SK-N-SH (cell line): ENCODE measurements at regions not wholly inside any gene's neighbourhood (a gene's known extent, or its start where the extent isn't known, plus 50 kb on each side); places are given as distances from the start of the nearest gene placed in this dataset.

ENCODE experiments used
- CTCF ChIA-PET: fragments of 300-600, 350-600 bp; formaldehyde crosslinking; extraction: SDS; loops from one replicate; lab custom pipeline; 2021; lab: Yijun Ruan, JAX
- POLR2A ChIA-PET: fragments of 350-600 bp; sonication (Branson Sonifier 250); formaldehyde crosslinking; extraction: SDS; loops from one replicate; lab custom pipeline; 2020; ENCODE audit warnings: antibody characterized with exemption, inconsistent platforms; lab: Yijun Ruan, JAX
- DNase-seq: peaks from one replicate; pipeline ENCODE4 v3.0.0; 2012
- H2AFZ ChIP-seq: fragments of 200-600 bp; sonication (generic); 2 replicates; pipeline ENCODE4 v1.8.1; 2016; ENCODE audit warnings: antibody characterized with exemption, mild to moderate bottlenecking, low read depth
- H3F3A ChIP-seq: fragments of 200-600 bp; sonication (generic); replicated peaks from 2 replicates; pipeline ENCODE3; 2016; ENCODE audit warnings: antibody characterized with exemption, mild to moderate bottlenecking; ENCODE audit not compliant: insufficient read depth
- H3K27ac ChIP-seq, 2 experiments: fragments of 200-500 bp in 1 of 2; fragments of 200-600 bp in 1 of 2; sonication (Bioruptor generic) in 1 of 2; sonication (generic), shearing (Covaris generic) in 1 of 2; 2 replicates each; pipeline versions ENCODE4 v1.5.1 to v1.6.1; 2014 to 2016; ENCODE audit warnings: low read depth in 2 of 2, inconsistent platforms in 1 of 2, low read length in 1 of 2, mild to moderate bottlenecking in 1 of 2, mixed read lengths in 1 of 2
- H3K27me3 ChIP-seq: fragments of 200-600 bp; sonication (generic), shearing (Covaris generic); 2 replicates; pipeline ENCODE4 v1.6.1; 2016; ENCODE audit warnings: mixed run types; ENCODE audit not compliant: insufficient read depth
- H3K36me3 ChIP-seq, 2 experiments: fragments of 200-500 bp in 1 of 2; fragments of 200-600 bp in 1 of 2; sonication (Bioruptor generic) in 1 of 2; sonication (generic) in 1 of 2; replicated peaks in 1 of 2; 2 replicates each; pipeline versions ENCODE3 to v1.5.1; 2014 to 2016; ENCODE audit warnings: low read length in 1 of 2, mild to moderate bottlenecking in 1 of 2; ENCODE audit not compliant: insufficient read depth in 2 of 2, control insufficient read depth in 1 of 2
- H3K4me1 ChIP-seq, 2 experiments: fragments of 200-500 bp in 1 of 2; fragments of 200-600 bp in 1 of 2; sonication (Bioruptor generic) in 1 of 2; sonication (generic), shearing (Covaris generic) in 1 of 2; 2 replicates each; pipeline versions ENCODE4 v1.5.1 to v1.6.1; 2014 to 2016; ENCODE audit warnings: low read depth in 1 of 2, low read length in 1 of 2, mixed run types in 1 of 2; ENCODE audit not compliant: insufficient read depth in 2 of 2, control insufficient read depth in 1 of 2
- H3K4me2 ChIP-seq: fragments of 200-600 bp; sonication (generic), shearing (Covaris generic); 2 replicates; pipeline ENCODE4 v1.6.1; 2017; ENCODE audit warnings: mixed run types
- H3K4me3 ChIP-seq, 2 experiments: fragments of 200-500 bp in 1 of 2; fragments of 200-600 bp in 1 of 2; sonication (Bioruptor generic) in 1 of 2; sonication (generic), shearing (Covaris generic) in 1 of 2; 2 replicates each; pipeline versions ENCODE4 v1.5.1 to v1.8.1; 2014 to 2016; ENCODE audit warnings: low read depth in 2 of 2, inconsistent platforms in 1 of 2, low read length in 1 of 2, mild to moderate bottlenecking in 1 of 2, mixed read lengths in 1 of 2, moderate library complexity in 1 of 2
- H3K79me2 ChIP-seq: fragments of 200-600 bp; sonication (generic); 2 replicates; pipeline ENCODE4 v1.8.1; 2017; ENCODE audit warnings: mild to moderate bottlenecking; ENCODE audit not compliant: insufficient read depth
- H3K9ac ChIP-seq: fragments of 200-600 bp; sonication (generic); 2 replicates; pipeline ENCODE4 v1.6.1; 2017; ENCODE audit warnings: mixed run types
- H3K9me2 ChIP-seq: fragments of 200-600 bp; sonication (generic); 2 replicates; pipeline ENCODE4 v1.6.1; 2017; ENCODE audit warnings: mixed run types
- H3K9me3 ChIP-seq: fragments of 200-600 bp; sonication (generic); 2 replicates; pipeline ENCODE4 v1.6.1; 2017; ENCODE audit warnings: mixed run types, mild to moderate bottlenecking, moderate library complexity
- H4K20me1 ChIP-seq: fragments of 200-600 bp; sonication (generic); 2 replicates; pipeline ENCODE4 v1.6.1; 2017; ENCODE audit warnings: mild to moderate bottlenecking, mixed run types; ENCODE audit not compliant: insufficient read depth
- CHD2 ChIP-seq: fragments of 150-350 bp; IDR thresholded peaks from 2 replicates; pipeline ENCODE4 v1.6.1; 2018; ENCODE audit warnings: low read length; ENCODE audit not compliant: partially characterized antibody
- ELF1 ChIP-seq: IDR thresholded peaks from 2 replicates; pipeline ENCODE4 v1.4.0; 2012
- EZH2phosphoT487 ChIP-seq: fragments of 200-600 bp; sonication (generic); IDR thresholded peaks from 2 replicates; pipeline ENCODE4 v1.6.1; 2017; ENCODE audit warnings: low read depth, mixed run types, mild to moderate bottlenecking, antibody characterized with exemption, moderate library complexity, borderline replicate concordance
- FOSL2 ChIP-seq: IDR thresholded peaks from 2 replicates; pipeline ENCODE4 v1.4.0; 2012; ENCODE audit warnings: low read depth, mild to moderate bottlenecking, moderate library complexity, borderline replicate concordance
- GABPA ChIP-seq: IDR thresholded peaks from 2 replicates; pipeline ENCODE4 v1.4.0; 2012; ENCODE audit warnings: low read depth, mild to moderate bottlenecking
- JUND ChIP-seq: IDR thresholded peaks from 2 replicates; pipeline ENCODE4 v1.4.0; 2012
- MEF2A ChIP-seq: IDR thresholded peaks from 2 replicates; pipeline ENCODE4 v1.4.0; 2012; ENCODE audit warnings: low read depth, borderline replicate concordance
- MXI1 ChIP-seq: IDR thresholded peaks from 2 replicates; pipeline ENCODE4 v1.6.1; 2012; ENCODE audit warnings: mild to moderate bottlenecking, low read depth, low read length, improper control_type of control experiment
- POLR2AphosphoS5 ChIP-seq: IDR thresholded peaks from 2 replicates; pipeline ENCODE4 v1.6.1; 2012; ENCODE audit warnings: low read depth, low read length
- RAD21 ChIP-seq: IDR thresholded peaks from 2 replicates; pipeline ENCODE4 v1.6.1; 2012; ENCODE audit warnings: mild to moderate bottlenecking, low read length
- RXRA ChIP-seq: IDR thresholded peaks from 2 replicates; pipeline ENCODE4 v1.4.0; 2012; ENCODE audit warnings: low read depth, mild to moderate bottlenecking, borderline replicate concordance
- SMC3 ChIP-seq: IDR thresholded peaks from 2 replicates; pipeline ENCODE4 v1.6.1; 2012; ENCODE audit warnings: low read depth, low read length, improper control_type of control experiment
- TAF1 ChIP-seq: IDR thresholded peaks from 2 replicates; pipeline ENCODE4 v1.6.1; 2012; ENCODE audit warnings: low read depth, mild to moderate bottlenecking, low read length, moderate library complexity, borderline replicate concordance
- TEAD4 ChIP-seq: IDR thresholded peaks from 2 replicates; pipeline ENCODE4 v1.4.0; 2012; ENCODE audit warnings: mild to moderate bottlenecking, borderline replicate concordance; ENCODE audit not compliant: insufficient read depth
- WGBS: methylation state at CpG from one replicate; pipeline ENCODE4 v1.1.6; 2017; ENCODE audit warnings: low lambda C conversion rate; 5-methylcytosine and 5-hydroxymethylcytosine counted together
- TF ChIP-seq, protein P1 (sequence below): IDR thresholded peaks from 2 replicates; pipeline ENCODE4 v1.4.0; 2012; ENCODE audit warnings: low read depth, borderline replicate concordance
- TF ChIP-seq, protein P2 (sequence below): IDR thresholded peaks from 2 replicates; pipeline ENCODE4; 2012
- TF ChIP-seq, protein P3 (sequence below): fragments of 150-350 bp; IDR thresholded peaks from 2 replicates; pipeline ENCODE4 v1.6.1; 2017; ENCODE audit warnings: antibody characterized with exemption, low read length, low read depth, borderline replicate concordance
- TF ChIP-seq, protein P4 (sequence below): fragments of 150-350 bp; IDR thresholded peaks from 2 replicates; pipeline ENCODE4 v1.6.1; 2016; ENCODE audit warnings: mild to moderate bottlenecking, low read depth, low read length

- no peaks in the 10 kb centered on the region for H3K9me2 ChIP-seq
- no peak overlapping the region for H3K27ac ChIP-seq
- H3K4me3 ChIP-seq, result no peak overlapping the region
- no peaks in the 10 kb centered on the region for H3K27me3 ChIP-seq
- no peak overlapping the region for H3K9ac ChIP-seq
- H3K36me3 ChIP-seq, result no peaks in the 10 kb centered on the region
- TF ChIP-seq MEF2A (no peak), TEAD4 (no peak), EZH2phosphoT487 (no peak), POLR2AphosphoS5 (no peak), SMC3 (no peak), ELF1 (no peak), RXRA (no peak), CHD2 (no peak), MXI1 (no peak), TAF1 (no peak), GABPA (no peak), RAD21 (no peak)
- TF ChIP-seq, protein P1, sequence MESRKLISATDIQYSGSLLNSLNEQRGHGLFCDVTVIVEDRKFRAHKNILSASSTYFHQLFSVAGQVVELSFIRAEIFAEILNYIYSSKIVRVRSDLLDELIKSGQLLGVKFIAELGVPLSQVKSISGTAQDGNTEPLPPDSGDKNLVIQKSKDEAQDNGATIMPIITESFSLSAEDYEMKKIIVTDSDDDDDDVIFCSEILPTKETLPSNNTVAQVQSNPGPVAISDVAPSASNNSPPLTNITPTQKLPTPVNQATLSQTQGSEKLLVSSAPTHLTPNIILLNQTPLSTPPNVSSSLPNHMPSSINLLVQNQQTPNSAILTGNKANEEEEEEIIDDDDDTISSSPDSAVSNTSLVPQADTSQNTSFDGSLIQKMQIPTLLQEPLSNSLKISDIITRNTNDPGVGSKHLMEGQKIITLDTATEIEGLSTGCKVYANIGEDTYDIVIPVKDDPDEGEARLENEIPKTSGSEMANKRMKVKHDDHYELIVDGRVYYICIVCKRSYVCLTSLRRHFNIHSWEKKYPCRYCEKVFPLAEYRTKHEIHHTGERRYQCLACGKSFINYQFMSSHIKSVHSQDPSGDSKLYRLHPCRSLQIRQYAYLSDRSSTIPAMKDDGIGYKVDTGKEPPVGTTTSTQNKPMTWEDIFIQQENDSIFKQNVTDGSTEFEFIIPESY, result no peak
- TF ChIP-seq, protein P2, sequence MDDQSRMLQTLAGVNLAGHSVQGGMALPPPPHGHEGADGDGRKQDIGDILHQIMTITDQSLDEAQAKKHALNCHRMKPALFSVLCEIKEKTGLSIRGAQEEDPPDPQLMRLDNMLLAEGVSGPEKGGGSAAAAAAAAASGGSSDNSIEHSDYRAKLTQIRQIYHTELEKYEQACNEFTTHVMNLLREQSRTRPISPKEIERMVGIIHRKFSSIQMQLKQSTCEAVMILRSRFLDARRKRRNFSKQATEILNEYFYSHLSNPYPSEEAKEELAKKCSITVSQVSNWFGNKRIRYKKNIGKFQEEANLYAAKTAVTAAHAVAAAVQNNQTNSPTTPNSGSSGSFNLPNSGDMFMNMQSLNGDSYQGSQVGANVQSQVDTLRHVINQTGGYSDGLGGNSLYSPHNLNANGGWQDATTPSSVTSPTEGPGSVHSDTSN, result no peak
- TF ChIP-seq, protein P3, sequence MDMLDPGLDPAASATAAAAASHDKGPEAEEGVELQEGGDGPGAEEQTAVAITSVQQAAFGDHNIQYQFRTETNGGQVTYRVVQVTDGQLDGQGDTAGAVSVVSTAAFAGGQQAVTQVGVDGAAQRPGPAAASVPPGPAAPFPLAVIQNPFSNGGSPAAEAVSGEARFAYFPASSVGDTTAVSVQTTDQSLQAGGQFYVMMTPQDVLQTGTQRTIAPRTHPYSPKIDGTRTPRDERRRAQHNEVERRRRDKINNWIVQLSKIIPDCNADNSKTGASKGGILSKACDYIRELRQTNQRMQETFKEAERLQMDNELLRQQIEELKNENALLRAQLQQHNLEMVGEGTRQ, result no peak
- CTCF ChIA-PET, result no interaction called here
- H2AFZ ChIP-seq, result no peak overlapping the region
- no peak overlapping the region for H3K4me2 ChIP-seq
- H3K9me3 ChIP-seq, result no peaks in the 10 kb centered on the region; the same call in 1 of the 2 replicates
- H3K4me1 ChIP-seq, result peaks cover 0 to 17% of the 10 kb centered on the region in 2 experiments; a peak in 2 of 4 replicates
- POLR2A ChIA-PET, result no interaction called here
- H4K20me1 ChIP-seq, result no peaks in the 10 kb centered on the region
- H3F3A ChIP-seq, result no peaks in the 10 kb centered on the region
- no peaks in the 10 kb centered on the region for H3K79me2 ChIP-seq
- DNase-seq, result no peak
These were observed 199.7 kb upstream of the VSTM2A start for GRCh38 chr7:54342458-54342857.

DNA sequence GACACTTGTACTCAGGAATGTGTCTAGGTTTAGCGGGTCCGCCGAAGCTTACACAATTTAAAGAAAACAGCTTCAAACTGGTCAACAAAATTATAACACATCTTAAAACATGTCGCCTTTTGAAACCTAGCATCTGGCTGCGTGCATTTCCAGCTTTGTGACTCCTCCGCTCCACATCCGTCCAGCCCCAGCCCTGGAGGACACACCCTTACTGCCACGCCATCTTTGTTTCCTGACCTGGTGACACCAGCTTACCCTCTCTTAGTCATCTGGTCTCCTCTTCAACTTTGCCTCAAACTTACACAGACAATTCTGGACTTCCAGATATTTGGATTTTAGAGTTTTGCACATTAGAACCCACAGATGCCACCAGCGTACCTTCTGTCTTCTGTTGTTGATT, 198.7 kb upstream of the VSTM2A start:
- Histone ChIP-seq H3K4me2 (no peak overlapping the region), H3K9me2 (no peaks in the 10 kb centered on the region), H3K9ac (no peak overlapping the region), H3K4me3 (no peak overlapping the region), H3K27ac (no peak overlapping the region), H3K36me3 (no peaks in the 10 kb centered on the region), H3K9me3 (no peaks in the 10 kb centered on the region; the same call in 1 of the 2 replicates), H2AFZ (no peak overlapping the region), H3K4me1 (peaks cover 0 to 14% of the 10 kb centered on the region in 2 experiments; a peak in 2 of 4 replicates), H3K27me3 (no peaks in the 10 kb centered on the region), H3F3A (no peaks in the 10 kb centered on the region), H3K79me2 (no peaks in the 10 kb centered on the region), H4K20me1 (no peaks in the 10 kb centered on the region)
- POLR2A ChIA-PET, result no interaction called here
- CTCF ChIA-PET, result interaction anchor here (1.2 kb wide), 1 partner anchor 13 kb away, joined by 3 read pairs; no protein-coding TSS in a partner anchor
- WGBS, result 64% methylated on average over 9 of the region's 9 CpGs
- no peak for DNase-seq
- TF ChIP-seq FOSL2 (no peak), JUND (no peak)
- TF ChIP-seq, protein P1, result no peak
- TF ChIP-seq, protein P4, sequence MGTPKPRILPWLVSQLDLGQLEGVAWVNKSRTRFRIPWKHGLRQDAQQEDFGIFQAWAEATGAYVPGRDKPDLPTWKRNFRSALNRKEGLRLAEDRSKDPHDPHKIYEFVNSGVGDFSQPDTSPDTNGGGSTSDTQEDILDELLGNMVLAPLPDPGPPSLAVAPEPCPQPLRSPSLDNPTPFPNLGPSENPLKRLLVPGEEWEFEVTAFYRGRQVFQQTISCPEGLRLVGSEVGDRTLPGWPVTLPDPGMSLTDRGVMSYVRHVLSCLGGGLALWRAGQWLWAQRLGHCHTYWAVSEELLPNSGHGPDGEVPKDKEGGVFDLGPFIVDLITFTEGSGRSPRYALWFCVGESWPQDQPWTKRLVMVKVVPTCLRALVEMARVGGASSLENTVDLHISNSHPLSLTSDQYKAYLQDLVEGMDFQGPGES, result no peak
